Islet of Langerhans (tissue), 1 donor: ENCODE measurements at regions not wholly inside any gene's neighbourhood (a gene's known extent, or its start where the extent isn't known, plus 50 kb on each side); places are given as distances from the start of the nearest gene placed in this dataset.
"Not testable (repeated sequence)": the region's sequence is repeated elsewhere in the genome, so short reads cannot be mapped to it uniquely, and the experiment has no call there.

Source experiments
- FAIRE-seq: peaks from one replicate; lab custom pipeline; 2011; peaks lifted over from hg19 to GRCh38; lab: Jason Lieb, UNC

- FAIRE-seq: no peak
Measured at GRCh38 chr1:234864116-234864515, 254.1 kb upstream of the IRF2BP2 start.

GRCh38 chr1:234863551-234863971 lies 253.6 kb upstream of the IRF2BP2 start:
- no peak for FAIRE-seq

GRCh38 chr1:234862944-234863515 lies 253.1 kb upstream of the IRF2BP2 start:
- no peak for FAIRE-seq

GRCh38 chr1:234862360-234862943 lies 252.5 kb upstream of the IRF2BP2 start:
- FAIRE-seq: no peak

GRCh38 chr1:234861761-234862160 lies 251.8 kb upstream of the IRF2BP2 start:
- FAIRE-seq: no peak

- no peak for FAIRE-seq
Measured at GRCh38 chr1:234861024-234861620, 251.1 kb upstream of the IRF2BP2 start.

DNA sequence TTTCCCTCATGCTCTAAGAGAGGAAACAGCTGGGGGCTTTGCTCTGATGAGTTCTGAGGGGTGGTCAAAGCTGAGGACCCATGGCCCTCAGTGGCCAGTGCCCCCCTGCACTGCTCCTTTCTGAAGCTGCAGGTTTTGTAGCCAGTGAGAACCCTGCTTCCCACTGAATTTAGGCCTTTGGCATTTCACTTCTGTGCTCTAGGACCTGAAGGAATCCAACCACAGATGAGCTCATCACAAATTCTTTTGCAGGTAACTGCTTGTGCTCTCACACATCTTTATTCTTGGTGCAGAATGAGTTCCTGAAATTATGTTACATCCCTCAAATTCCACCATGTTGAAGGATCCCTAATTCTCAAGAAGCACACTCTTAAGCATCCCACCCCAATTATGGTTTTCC lies 248.7 kb upstream of the IRF2BP2 start:
- no peak for FAIRE-seq

- no peak for FAIRE-seq
Measured at GRCh38 chr1:234856845-234857245, 246.9 kb upstream of the IRF2BP2 start.

DNA sequence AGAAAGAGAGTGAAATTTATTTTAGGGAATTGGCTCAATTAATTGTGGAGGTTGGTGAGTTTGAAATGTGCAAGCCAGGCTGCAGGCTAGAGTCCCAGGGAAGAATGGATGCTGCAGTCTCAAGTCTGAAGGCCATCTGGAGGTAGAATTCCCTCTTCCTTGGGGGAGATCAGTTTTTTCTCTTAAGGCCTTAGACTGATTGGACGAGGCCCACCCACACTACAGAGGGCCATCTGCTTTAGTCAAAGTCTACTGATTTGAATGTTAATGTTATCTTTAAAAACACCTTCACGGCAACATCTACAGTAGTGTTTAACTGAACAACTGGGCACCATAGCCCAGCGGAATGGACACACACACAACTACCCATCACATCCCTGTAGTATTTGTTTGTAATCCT lies 245.9 kb upstream of the IRF2BP2 start:
- FAIRE-seq: no peak

DNA sequence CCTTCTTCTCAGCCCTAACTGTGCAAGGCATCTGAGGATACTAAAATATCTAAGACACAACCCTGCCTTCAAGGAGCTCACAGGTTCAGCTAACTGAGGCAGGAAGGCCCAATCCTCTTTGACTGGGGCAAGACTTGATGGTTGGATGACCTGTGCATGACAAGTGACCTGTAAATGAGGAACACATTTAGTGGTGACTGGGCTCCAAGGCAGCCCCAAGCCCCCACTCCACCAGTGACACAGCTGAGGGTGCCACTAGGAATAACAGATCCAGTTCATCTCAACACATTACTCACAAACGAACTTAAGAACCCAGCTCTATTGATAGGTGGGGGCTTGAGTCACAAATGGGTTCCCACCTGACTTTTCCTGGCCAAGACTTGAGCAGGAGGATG lies 244.7 kb upstream of the IRF2BP2 start:
- no peak for FAIRE-seq

GRCh38 chr1:234853906-234854644 lies 244.1 kb upstream of the IRF2BP2 start:
- FAIRE-seq: no peak

DNA sequence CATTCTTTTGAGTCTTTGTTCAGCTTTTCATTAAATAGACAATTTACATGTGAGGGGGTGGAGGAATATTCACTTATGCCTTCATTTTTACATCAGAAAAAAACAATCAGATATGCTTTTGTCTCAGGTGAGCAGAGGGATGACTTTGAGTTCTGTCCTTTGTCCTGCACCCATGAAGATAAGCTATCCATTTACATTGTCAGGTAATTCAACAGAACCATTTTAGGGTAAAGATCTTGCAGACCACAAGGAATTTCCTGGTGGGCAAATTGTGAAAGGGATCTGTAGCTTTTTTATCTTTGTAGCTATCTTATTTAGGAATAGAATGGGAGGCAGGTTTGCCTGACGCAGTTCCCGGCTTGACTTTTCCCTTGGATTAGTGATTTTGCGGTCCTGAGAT lies 242.7 kb upstream of the IRF2BP2 start:
- FAIRE-seq: no peak

DNA sequence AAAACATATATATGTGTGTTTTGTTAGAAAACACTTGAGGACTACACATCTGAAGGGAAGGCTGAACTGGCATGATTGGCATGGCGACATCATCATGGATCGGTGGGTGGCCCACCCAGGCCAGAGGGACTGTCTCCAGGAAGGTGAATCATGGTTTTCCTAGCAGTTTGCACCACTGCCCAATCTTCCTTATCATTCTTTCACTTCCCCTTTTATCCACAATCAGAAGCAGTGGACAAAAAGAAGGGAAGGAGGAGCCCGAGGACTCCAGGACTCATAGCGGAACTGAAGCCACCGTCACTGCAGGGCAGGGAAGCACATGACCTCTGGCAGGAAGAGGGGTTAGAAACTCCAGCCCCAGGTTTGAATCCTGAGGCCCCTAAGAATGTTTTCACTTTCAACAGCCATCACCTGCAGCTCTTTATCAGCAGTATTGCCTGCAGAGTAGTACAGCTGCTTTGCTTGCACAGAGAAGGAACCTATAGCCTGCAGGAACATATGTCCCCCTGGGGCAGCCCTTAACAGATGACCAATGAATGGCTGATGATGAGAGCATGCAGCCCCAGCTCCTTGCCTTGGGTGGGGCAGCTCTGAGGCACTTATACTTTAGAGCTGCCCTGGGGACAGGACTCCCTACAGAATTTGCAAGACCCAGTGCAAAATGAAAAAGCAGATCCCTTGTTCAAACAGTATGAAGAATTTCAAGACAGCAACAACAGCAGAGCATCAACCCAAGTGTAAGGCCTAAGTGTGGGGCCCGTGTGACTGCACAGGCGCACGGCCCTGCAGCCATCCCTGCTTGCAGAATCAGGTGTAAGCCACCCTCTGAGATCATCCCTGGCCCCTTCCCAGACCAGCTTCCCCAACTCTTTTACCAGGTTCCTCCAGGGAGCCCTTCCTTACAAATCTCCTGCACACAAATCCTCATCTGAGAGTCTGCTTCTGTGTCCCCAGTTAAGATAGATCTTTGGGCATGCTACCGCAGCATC lies 241.8 kb upstream of the IRF2BP2 start:
- FAIRE-seq: no peak

DNA sequence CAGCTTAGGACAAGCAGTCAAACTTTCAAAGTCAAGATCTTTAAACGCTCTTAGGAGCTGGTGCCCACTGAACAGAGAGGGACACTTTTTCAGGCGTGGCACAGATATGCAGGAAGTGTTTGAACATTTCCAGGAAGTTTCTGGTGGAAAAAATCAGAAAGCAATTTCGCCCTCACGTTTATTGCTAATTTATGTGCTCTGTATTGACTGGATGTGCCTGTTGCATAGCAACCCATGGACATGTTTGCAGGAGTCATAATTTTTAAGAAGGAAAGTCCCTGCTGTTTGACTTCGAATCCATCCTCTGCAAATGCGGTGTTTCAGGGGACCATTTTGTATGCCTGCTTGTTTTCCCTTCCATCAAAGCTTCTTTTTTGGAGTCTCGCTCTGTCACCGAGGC lies 239.9 kb upstream of the IRF2BP2 start:
- FAIRE-seq: no peak

GRCh38 chr1:234848972-234849649 lies 239.1 kb upstream of the IRF2BP2 start:
- no peak for FAIRE-seq

DNA sequence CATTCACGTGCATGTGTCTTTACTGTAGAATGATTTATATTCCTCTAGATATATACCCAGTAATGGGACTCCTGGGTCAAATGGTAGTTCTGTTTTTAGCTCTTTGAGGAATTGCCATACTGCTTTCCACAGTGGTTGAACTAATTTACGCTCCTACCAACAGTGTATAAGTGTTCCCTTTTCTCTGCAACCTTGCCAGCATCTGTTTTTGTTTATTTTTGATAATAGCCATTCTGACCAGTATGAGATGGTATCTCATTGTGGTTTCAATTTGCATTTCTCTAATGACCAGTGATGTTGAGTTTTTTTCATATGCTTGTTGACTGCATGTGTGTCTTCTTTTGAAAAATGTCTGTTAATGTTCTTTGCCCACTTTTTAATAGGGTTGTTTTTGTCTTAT lies 236.8 kb upstream of the IRF2BP2 start:
- FAIRE-seq: not testable (repeated sequence)

DNA sequence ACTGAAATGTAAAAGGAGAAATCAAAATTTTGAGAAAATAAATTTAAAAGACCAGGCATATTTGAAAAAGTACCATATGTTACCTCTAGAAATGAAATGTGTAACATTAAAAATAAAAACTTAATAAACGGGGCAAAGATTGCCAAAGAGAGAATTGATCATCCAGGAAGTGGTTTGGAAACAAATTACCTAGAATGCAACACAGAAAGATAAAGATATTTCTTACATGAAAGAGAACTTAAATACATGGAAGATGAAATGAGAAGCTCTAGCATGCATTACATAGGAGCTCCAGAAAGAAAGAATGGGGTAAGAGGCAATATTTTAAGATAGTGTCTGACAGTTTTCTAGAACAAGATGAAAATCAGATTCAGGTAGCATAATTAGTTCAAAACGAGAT lies 235.9 kb upstream of the IRF2BP2 start:
- no peak for FAIRE-seq

DNA sequence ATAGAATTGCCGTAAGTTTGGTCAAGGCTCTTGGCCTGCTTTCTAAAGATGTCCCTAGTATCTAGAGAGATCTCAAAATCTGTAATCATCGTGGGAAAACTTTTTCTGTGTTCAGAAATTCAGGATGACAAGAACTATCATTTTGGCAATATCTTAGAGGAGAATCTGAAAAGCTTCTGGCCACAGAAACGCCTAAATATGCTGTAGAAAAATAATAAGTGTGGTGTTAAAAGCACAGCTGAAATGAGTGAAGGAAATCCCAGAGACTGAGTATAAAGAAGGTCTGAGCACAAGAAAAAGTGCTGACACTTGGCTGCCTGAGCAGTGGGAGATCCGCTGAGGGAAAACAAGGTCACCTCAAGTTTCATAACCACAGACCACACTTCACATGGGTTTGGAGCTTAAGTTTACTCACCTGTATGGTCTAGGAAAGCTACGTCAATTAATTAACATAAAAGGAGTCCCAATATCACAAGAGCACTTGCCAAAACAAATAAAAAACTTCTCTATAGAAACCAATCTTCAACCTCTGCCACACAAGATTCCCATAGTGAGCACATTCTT lies 235.2 kb upstream of the IRF2BP2 start:
- no peak for FAIRE-seq

DNA sequence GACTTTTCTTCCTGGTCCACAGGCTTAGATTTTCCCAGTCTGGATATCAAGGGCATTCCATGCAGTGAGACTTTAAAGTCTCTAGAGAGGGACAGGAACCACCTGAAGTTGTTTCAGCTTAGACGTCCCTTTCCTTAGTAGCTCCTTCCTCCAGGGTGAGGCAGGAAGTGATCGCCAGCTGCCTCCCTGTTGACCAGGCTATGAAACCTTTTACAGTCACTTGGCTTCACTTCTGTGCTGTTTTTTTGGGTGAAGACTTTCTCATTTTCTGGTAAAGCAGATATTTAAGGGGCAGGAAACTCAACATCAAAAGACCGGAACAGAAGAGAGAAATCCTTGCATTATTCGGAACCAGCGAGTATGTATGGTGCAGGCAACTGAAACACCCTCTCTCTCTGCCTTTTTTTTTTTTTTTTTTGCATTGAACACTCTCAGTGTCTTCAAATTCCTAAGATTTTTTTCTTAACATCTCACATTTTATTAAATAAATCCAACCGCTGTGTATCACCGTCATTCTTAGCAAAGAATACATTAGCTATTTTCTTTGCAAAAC lies 234.6 kb upstream of the IRF2BP2 start:
- no peak for FAIRE-seq

- FAIRE-seq: no peak
Measured at GRCh38 chr1:234843946-234844345, 234.0 kb upstream of the IRF2BP2 start.
